ENCODE measurements at regions not wholly inside any gene's neighbourhood (a gene's known extent, or its start where the extent isn't known, plus 50 kb on each side); places are given as distances from the start of the nearest gene placed in this dataset.

DNA sequence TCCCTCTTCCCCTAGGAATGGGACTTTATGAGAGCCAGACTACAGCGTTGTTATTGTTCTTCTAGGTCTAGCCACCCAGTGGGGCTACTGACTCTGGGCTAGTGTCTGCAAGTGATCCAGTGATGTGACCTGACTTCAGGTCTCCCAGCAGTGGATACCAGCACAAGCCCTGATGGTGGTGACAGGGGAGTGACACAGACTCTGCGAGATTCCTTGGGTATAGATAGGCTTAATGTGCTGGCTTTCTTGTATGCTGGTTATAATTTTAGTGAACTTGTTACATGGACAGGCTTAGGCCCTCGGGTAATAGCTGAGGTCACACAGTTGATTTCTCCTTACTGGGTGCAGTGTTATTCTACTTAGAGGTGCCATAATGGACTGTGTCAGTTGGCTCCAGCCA, 106.9 kb downstream of the TBC1D30 start:
- no peak for TF ChIP-seq POLR2AphosphoS5 (IDR thresholded peaks at IDR 0.05; ENCODE audit: low read depth, low read length)
- no peak for TF ChIP-seq POLR2A (IDR thresholded peaks at IDR 0.05; ENCODE audit: low read depth, low read length)
- no peak for TF ChIP-seq TAF1 (IDR thresholded peaks at IDR 0.05; ENCODE audit: borderline replicate concordance, low read depth, low read length)

Measured in GM12892 (cell line).